GM18511 (cell line): ENCODE measurements at regions not wholly inside any gene's neighbourhood (a gene's known extent, or its start where the extent isn't known, plus 50 kb on each side); places are given as distances from the start of the nearest gene placed in this dataset.

Source experiments
- ATAC-seq: cut with Tn5 transposase; IDR thresholded peaks from one replicate; pipeline ENCODE4 v1.9.1; 2021; ENCODE audit warnings: mild to moderate bottlenecking, moderate library complexity; ENCODE audit not compliant: unreplicated experiment

- no peak for ATAC-seq
These were observed 328.7 kb upstream of the SALL3 start for GRCh38 chr18:78650926-78651325.

- no peak for ATAC-seq
These were observed 327.5 kb upstream of the SALL3 start for GRCh38 chr18:78652001-78652545.

- ATAC-seq: no peak
These were observed 323.7 kb upstream of the SALL3 start for GRCh38 chr18:78655921-78656320.

- no peak for ATAC-seq
These were observed 323.2 kb upstream of the SALL3 start for GRCh38 chr18:78656346-78656925.

- no peak for ATAC-seq
These were observed 321.1 kb upstream of the SALL3 start for GRCh38 chr18:78658531-78658930.

- no peak for ATAC-seq
These were observed 320.6 kb upstream of the SALL3 start for GRCh38 chr18:78659057-78659456.

GRCh38 chr18:78659748-78660147 is 319.9 kb upstream of the SALL3 start:
- no peak for ATAC-seq

GRCh38 chr18:78660311-78660710 is 319.3 kb upstream of the SALL3 start:
- ATAC-seq: no peak

GRCh38 chr18:78661316-78661715 is 318.3 kb upstream of the SALL3 start:
- ATAC-seq: no peak

GRCh38 chr18:78662879-78663278 is 316.7 kb upstream of the SALL3 start:
- ATAC-seq: no peak

GRCh38 chr18:78664048-78664447 is 315.6 kb upstream of the SALL3 start:
- no peak for ATAC-seq

- no peak for ATAC-seq
These were observed 314.8 kb upstream of the SALL3 start for GRCh38 chr18:78664848-78665247.

GRCh38 chr18:78665644-78666043 is 314.0 kb upstream of the SALL3 start:
- no peak for ATAC-seq

- ATAC-seq: no peak
These were observed 312.8 kb upstream of the SALL3 start for GRCh38 chr18:78666666-78667335.

GRCh38 chr18:78670778-78671391 is 308.7 kb upstream of the SALL3 start:
- ATAC-seq: no peak

GRCh38 chr18:78671551-78671950 is 308.1 kb upstream of the SALL3 start:
- ATAC-seq: no peak

GRCh38 chr18:78672862-78673446 is 306.7 kb upstream of the SALL3 start:
- no peak for ATAC-seq

- ATAC-seq: no peak
These were observed 305.9 kb upstream of the SALL3 start for GRCh38 chr18:78673516-78674321.

- ATAC-seq: no peak
These were observed 304.4 kb upstream of the SALL3 start for GRCh38 chr18:78675231-78675630.

GRCh38 chr18:78676622-78677482 is 302.8 kb upstream of the SALL3 start:
- ATAC-seq: no peak
